ENCODE measurements at regions not wholly inside any gene's neighbourhood (a gene's known extent, or its start where the extent isn't known, plus 50 kb on each side); places are given as distances from the start of the nearest gene placed in this dataset.

DNA sequence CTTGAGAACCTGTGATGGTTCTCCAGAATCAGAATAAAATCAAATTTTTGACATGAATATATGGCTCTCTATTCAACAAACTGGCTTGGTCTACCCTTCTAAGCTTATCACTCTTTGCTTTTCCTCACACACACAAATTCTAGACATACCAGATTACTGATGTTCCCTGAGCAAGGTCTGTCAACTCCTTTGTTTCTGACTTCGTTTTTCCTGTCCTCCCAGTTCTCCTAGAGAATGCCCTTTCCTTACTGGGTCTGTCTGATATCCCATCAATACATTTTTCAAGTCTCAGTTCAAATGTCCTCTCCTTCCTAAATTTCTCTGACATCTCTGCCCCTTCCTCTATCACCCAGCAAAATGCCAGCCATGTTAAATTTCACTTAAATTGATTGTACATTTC is 202.1 kb upstream of the IGFBP7 start:
- Histone ChIP-seq H2BK5ac (ENCODE audit: insufficient read length, low read length) (no peak overlapping the region), H3K9me3 (ENCODE audit: control insufficient read depth, low read depth, low read length) (no peaks in the 10 kb centered on the region), H3K4ac (ENCODE audit: low read depth, low read length) (no peak overlapping the region), H3K79me1 (ENCODE audit: insufficient read depth, low read depth, low read length, poor library complexity, severe bottlenecking) (no peaks in the 10 kb centered on the region), H3K14ac (ENCODE audit: insufficient read depth, low read length) (no peak overlapping the region), H2AK5ac (ENCODE audit: insufficient read length, low read length) (no peak overlapping the region), H3K9ac (ENCODE audit: extremely low read depth, insufficient read length, low read length) (no peak overlapping the region), H4K8ac (replicated peaks; ENCODE audit: insufficient read length, low read depth, low read length) (no peak overlapping the region), H3K18ac (ENCODE audit: insufficient read length, low read depth, low read length) (no peak overlapping the region), H2BK15ac (ENCODE audit: low read depth, low read length) (no peak overlapping the region), H4K20me1 (ENCODE audit: control insufficient read depth, insufficient read depth, insufficient read length) (no peaks in the 10 kb centered on the region), H3K4me2 (ENCODE audit: insufficient read depth, insufficient read length, low read length) (no peak overlapping the region), H2BK20ac (ENCODE audit: low read depth, low read length, poor library complexity, severe bottlenecking) (no peak overlapping the region), H2BK12ac (ENCODE audit: insufficient read length, low read depth, low read length) (no peak overlapping the region), H2BK120ac (ENCODE audit: low read depth, low read length, poor library complexity, severe bottlenecking) (no peak overlapping the region), H4K5ac (ENCODE audit: insufficient read length, low read depth, low read length) (no peak overlapping the region), H3K27ac (ENCODE audit: insufficient read length, low read depth, low read length) (no peak overlapping the region), H3K23me2 (ENCODE audit: insufficient read length, low read depth, low read length, poor library complexity, severe bottlenecking) (no peaks in the 10 kb centered on the region), H3K27me3 (ENCODE audit: insufficient read depth, low read length) (no peaks in the 10 kb centered on the region), H3T11ph (ENCODE audit: low read length) (no peak overlapping the region), H3K23ac (ENCODE audit: insufficient read length, low read depth, low read length) (no peak overlapping the region), H2AFZ (ENCODE audit: low read length) (no peak overlapping the region), H4K91ac (ENCODE audit: insufficient read length, low read depth, low read length) (no peak overlapping the region), H3K4me1 (ENCODE audit: insufficient read depth, low read length) (no peaks in the 10 kb centered on the region; the same call in 1 of the 2 replicates), H3K56ac (ENCODE audit: insufficient read length, low read depth, low read length) (no peak overlapping the region), H3K79me2 (ENCODE audit: insufficient read depth, low read length) (no peaks in the 10 kb centered on the region)
- WGBS (ENCODE audit: extremely low coverage, insufficient read length, low lambda C conversion rate): no CpG with 5 or more reads among the region's 1 CpG
- Mint-ChIP-seq H3K4me1 (peaks cover 9 to 14% of the 10 kb centered on the region in 2 experiments), H3K9me3 (no peaks in the 10 kb centered on the region), H3K36me3 (ENCODE audit: insufficient read depth in 1 of 3, low read depth in 3 of 3) (no peaks in the 10 kb centered on the region), H3K27ac (no peak overlapping the region), H3K4me3 (no peak overlapping the region), H3K27me3 (ENCODE audit: low read depth) (no peaks in the 10 kb centered on the region)
- DNase-seq: no peak
- no peak for TF ChIP-seq CTCF (conservative IDR thresholded peaks at IDR 0.05)
